ENCODE measurements at regions not wholly inside any gene's neighbourhood (a gene's known extent, or its start where the extent isn't known, plus 50 kb on each side); places are given as distances from the start of the nearest gene placed in this dataset.

DNA sequence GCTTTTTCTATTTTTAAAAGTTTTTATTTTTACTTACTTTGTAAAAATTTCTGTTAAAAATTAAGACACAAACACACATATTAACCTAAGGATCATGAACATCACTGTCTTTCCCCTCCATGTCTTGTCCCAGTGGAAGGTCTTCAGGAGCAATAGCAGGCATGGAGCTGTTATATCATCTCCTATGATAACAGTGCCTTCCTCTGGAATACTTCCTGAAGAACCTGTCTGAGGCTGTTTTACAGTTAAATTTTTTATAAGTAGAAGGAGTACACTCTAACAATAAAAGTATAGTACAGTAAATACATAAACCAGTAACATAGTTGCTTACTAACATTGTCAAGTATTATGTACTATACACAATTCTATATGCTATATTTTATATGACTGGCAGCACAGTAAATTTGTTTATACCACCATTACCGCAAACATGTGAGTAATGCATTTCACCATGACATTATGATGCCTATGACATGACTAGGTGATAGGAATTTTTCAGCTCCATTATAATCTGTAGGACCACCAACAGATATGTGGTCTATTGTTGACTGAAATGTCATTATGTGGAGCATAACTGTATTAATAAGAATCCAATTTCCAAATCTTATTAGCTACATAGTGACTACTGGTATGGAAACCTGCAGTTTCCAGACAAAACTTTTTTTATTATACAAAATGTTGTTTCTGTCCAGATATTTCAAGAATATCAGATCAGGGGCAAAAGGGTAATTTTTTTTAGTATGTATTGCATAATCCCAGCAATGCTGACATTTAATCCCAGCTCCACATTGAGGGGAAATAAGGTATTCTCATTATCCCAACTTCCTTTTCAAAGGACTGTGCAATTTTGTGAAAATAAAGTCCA is 337.2 kb upstream of the SLC39A10 start:
- TF ChIP-seq, protein P1, sequence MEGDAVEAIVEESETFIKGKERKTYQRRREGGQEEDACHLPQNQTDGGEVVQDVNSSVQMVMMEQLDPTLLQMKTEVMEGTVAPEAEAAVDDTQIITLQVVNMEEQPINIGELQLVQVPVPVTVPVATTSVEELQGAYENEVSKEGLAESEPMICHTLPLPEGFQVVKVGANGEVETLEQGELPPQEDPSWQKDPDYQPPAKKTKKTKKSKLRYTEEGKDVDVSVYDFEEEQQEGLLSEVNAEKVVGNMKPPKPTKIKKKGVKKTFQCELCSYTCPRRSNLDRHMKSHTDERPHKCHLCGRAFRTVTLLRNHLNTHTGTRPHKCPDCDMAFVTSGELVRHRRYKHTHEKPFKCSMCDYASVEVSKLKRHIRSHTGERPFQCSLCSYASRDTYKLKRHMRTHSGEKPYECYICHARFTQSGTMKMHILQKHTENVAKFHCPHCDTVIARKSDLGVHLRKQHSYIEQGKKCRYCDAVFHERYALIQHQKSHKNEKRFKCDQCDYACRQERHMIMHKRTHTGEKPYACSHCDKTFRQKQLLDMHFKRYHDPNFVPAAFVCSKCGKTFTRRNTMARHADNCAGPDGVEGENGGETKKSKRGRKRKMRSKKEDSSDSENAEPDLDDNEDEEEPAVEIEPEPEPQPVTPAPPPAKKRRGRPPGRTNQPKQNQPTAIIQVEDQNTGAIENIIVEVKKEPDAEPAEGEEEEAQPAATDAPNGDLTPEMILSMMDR (IDR thresholded peaks at IDR 0.05): no peak
- no peak for TF ChIP-seq ZFX (IDR thresholded peaks at IDR 0.05; ENCODE audit: borderline replicate concordance)

All from 22Rv1 (cell line).